ENCODE measurements at regions not wholly inside any gene's neighbourhood (a gene's known extent, or its start where the extent isn't known, plus 50 kb on each side); places are given as distances from the start of the nearest gene placed in this dataset.

- no peak for TF ChIP-seq CTCF (IDR thresholded peaks at IDR 0.05)
- Histone ChIP-seq H3K27ac (no peak overlapping the region), H3K4me3 (no peak overlapping the region)
- DNase-seq (ENCODE audit: low spot score): no peak
These were observed 795.8 kb downstream of the EFNA5 start for GRCh38 chr5:106874974-106875373.

- TF ChIP-seq CTCF (IDR thresholded peaks at IDR 0.05): no peak
- Histone ChIP-seq H3K4me3 (no peak overlapping the region), H3K27ac (no peak overlapping the region)
- DNase-seq (ENCODE audit: low spot score): no peak
These were observed 796.2 kb downstream of the EFNA5 start for GRCh38 chr5:106874531-106874930.

GRCh38 chr5:106873568-106873967 is 797.2 kb downstream of the EFNA5 start:
- no peak for DNase-seq (ENCODE audit: low spot score)
- no peak for TF ChIP-seq CTCF (IDR thresholded peaks at IDR 0.05)
- Histone ChIP-seq H3K4me3 (no peak overlapping the region), H3K27ac (no peak overlapping the region)

- no peak overlapping the region for H3K4me3 ChIP-seq
- TF ChIP-seq CTCF (IDR thresholded peaks at IDR 0.05): no peak
- H3K27ac ChIP-seq: no peak overlapping the region
- no peak for DNase-seq (ENCODE audit: low spot score)
These were observed 805.5 kb downstream of the EFNA5 start for GRCh38 chr5:106865279-106865678.

GRCh38 chr5:106862450-106863193 is 808.1 kb downstream of the EFNA5 start:
- Histone ChIP-seq H3K4me3 (no peak overlapping the region), H3K27ac (no peak overlapping the region)
- DNase-seq (ENCODE audit: low spot score): no peak
- TF ChIP-seq CTCF (IDR thresholded peaks at IDR 0.05): no peak

- no peak for TF ChIP-seq CTCF (IDR thresholded peaks at IDR 0.05)
- Histone ChIP-seq H3K4me3 (no peak overlapping the region), H3K27ac (no peak overlapping the region)
- DNase-seq (ENCODE audit: low spot score): no peak
These were observed 810.2 kb downstream of the EFNA5 start for GRCh38 chr5:106860398-106861044.

- no peak overlapping the region for H3K4me3 ChIP-seq
- no peak for DNase-seq (ENCODE audit: low spot score)
- no peak for TF ChIP-seq CTCF (IDR thresholded peaks at IDR 0.05)
- H3K27ac ChIP-seq: no peak overlapping the region
These were observed 812.1 kb downstream of the EFNA5 start for GRCh38 chr5:106858616-106859015.
